Panc1 (cell line): ENCODE measurements at regions not wholly inside any gene's neighbourhood (a gene's known extent, or its start where the extent isn't known, plus 50 kb on each side); places are given as distances from the start of the nearest gene placed in this dataset.

Experiments
- POLR2AphosphoS5 ChIP-seq: IDR thresholded peaks from 2 replicates; pipeline ENCODE4 v1.6.1; 2012; ENCODE audit warnings: mild to moderate bottlenecking, low read depth, low read length, moderate library complexity
- TCF7L2 ChIP-seq: IDR thresholded peaks from 2 replicates; pipeline ENCODE4 v1.6.1; 2011; ENCODE audit warnings: mild to moderate bottlenecking, low read depth, low read length, inconsistent platforms
- TF ChIP-seq, protein P1 (sequence below): fragments of 450-650 bp; IDR thresholded peaks from 2 replicates; pipeline ENCODE4 v1.5.1; 2017; ENCODE audit warnings: mild to moderate bottlenecking
- TF ChIP-seq, protein P2 (sequence below), 2 experiments: IDR thresholded peaks; 2 replicates each; pipeline ENCODE4 v1.6.1; 2011 to 2012; ENCODE audit warnings: low read depth in 2 of 2, control low read depth in 1 of 2, low read length in 1 of 2, mild to moderate bottlenecking in 1 of 2, moderate library complexity in 1 of 2; ENCODE audit not compliant: insufficient read depth in 1 of 2

- TF ChIP-seq, protein P1, sequence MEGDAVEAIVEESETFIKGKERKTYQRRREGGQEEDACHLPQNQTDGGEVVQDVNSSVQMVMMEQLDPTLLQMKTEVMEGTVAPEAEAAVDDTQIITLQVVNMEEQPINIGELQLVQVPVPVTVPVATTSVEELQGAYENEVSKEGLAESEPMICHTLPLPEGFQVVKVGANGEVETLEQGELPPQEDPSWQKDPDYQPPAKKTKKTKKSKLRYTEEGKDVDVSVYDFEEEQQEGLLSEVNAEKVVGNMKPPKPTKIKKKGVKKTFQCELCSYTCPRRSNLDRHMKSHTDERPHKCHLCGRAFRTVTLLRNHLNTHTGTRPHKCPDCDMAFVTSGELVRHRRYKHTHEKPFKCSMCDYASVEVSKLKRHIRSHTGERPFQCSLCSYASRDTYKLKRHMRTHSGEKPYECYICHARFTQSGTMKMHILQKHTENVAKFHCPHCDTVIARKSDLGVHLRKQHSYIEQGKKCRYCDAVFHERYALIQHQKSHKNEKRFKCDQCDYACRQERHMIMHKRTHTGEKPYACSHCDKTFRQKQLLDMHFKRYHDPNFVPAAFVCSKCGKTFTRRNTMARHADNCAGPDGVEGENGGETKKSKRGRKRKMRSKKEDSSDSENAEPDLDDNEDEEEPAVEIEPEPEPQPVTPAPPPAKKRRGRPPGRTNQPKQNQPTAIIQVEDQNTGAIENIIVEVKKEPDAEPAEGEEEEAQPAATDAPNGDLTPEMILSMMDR, result no peak
- TF ChIP-seq, protein P2, sequence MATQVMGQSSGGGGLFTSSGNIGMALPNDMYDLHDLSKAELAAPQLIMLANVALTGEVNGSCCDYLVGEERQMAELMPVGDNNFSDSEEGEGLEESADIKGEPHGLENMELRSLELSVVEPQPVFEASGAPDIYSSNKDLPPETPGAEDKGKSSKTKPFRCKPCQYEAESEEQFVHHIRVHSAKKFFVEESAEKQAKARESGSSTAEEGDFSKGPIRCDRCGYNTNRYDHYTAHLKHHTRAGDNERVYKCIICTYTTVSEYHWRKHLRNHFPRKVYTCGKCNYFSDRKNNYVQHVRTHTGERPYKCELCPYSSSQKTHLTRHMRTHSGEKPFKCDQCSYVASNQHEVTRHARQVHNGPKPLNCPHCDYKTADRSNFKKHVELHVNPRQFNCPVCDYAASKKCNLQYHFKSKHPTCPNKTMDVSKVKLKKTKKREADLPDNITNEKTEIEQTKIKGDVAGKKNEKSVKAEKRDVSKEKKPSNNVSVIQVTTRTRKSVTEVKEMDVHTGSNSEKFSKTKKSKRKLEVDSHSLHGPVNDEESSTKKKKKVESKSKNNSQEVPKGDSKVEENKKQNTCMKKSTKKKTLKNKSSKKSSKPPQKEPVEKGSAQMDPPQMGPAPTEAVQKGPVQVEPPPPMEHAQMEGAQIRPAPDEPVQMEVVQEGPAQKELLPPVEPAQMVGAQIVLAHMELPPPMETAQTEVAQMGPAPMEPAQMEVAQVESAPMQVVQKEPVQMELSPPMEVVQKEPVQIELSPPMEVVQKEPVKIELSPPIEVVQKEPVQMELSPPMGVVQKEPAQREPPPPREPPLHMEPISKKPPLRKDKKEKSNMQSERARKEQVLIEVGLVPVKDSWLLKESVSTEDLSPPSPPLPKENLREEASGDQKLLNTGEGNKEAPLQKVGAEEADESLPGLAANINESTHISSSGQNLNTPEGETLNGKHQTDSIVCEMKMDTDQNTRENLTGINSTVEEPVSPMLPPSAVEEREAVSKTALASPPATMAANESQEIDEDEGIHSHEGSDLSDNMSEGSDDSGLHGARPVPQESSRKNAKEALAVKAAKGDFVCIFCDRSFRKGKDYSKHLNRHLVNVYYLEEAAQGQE (IDR thresholded peaks at IDR 0.05; ENCODE audit: insufficient read depth in 1 of 2, low read depth in 2 of 2, low read length in 1 of 2), result no peak
- TF ChIP-seq POLR2AphosphoS5, result no peak
- no peak for TF ChIP-seq TCF7L2
Observed at GRCh38 chr5:174834081-174834480, 109.7 kb downstream of the MSX2 start.
